ENCODE measurements at regions not wholly inside any gene's neighbourhood (a gene's known extent, or its start where the extent isn't known, plus 50 kb on each side); places are given as distances from the start of the nearest gene placed in this dataset.

- Histone ChIP-seq H3K9me2 (replicated peaks; ENCODE audit: low read depth, low read length) (no peaks in the 10 kb centered on the region), H3K9ac (ENCODE audit: low read depth, low read length, poor library complexity, severe bottlenecking) (no peak overlapping the region), H3K9me3 (ENCODE audit: insufficient read depth, low read depth, low read length) (no peaks in the 10 kb centered on the region), H2AFZ (ENCODE audit: low read length) (no peak overlapping the region), H3K4me1 (ENCODE audit: insufficient read depth, low read length, poor library complexity, severe bottlenecking) (no peaks in the 10 kb centered on the region), H3K4me2 (ENCODE audit: low read depth, low read length, poor library complexity, severe bottlenecking) (no peak overlapping the region), H3K79me2 (ENCODE audit: insufficient read depth, low read length) (no peaks in the 10 kb centered on the region), H3K27me3 (ENCODE audit: insufficient read depth, low read length, poor library complexity, severe bottlenecking) (no peaks in the 10 kb centered on the region), H3F3A (ENCODE audit: low read depth) (no peaks in the 10 kb centered on the region), H3K4me3 (ENCODE audit: low read length, poor library complexity, severe bottlenecking) (no peak overlapping the region), H4K20me1 (ENCODE audit: insufficient read depth, low read length, poor library complexity, severe bottlenecking) (no peaks in the 10 kb centered on the region), H3K36me3 (ENCODE audit: insufficient read depth, low read length) (no peaks in the 10 kb centered on the region)
- TF ChIP-seq CTCF (conservative IDR thresholded peaks at IDR 0.05; ENCODE audit: low read length) = no peak
- no peak for TF ChIP-seq EZH2phosphoT487 (IDR thresholded peaks at IDR 0.05; ENCODE audit: borderline replicate concordance)
These were observed 708.3 kb downstream of the HDGFL1 start for GRCh38 chr6:23277521-23278179.

GRCh38 chr6:23278180-23278532, 708.8 kb downstream of the HDGFL1 start:
- Histone ChIP-seq H3K9ac (ENCODE audit: low read depth, low read length, poor library complexity, severe bottlenecking) (no peak overlapping the region), H3K4me1 (ENCODE audit: insufficient read depth, low read length, poor library complexity, severe bottlenecking) (no peaks in the 10 kb centered on the region), H3K79me2 (ENCODE audit: insufficient read depth, low read length) (no peaks in the 10 kb centered on the region), H3K36me3 (ENCODE audit: insufficient read depth, low read length) (no peaks in the 10 kb centered on the region), H3F3A (ENCODE audit: low read depth) (no peaks in the 10 kb centered on the region), H3K27me3 (ENCODE audit: insufficient read depth, low read length, poor library complexity, severe bottlenecking) (no peaks in the 10 kb centered on the region), H2AFZ (ENCODE audit: low read length) (no peak overlapping the region), H4K20me1 (ENCODE audit: insufficient read depth, low read length, poor library complexity, severe bottlenecking) (no peaks in the 10 kb centered on the region), H3K4me2 (ENCODE audit: low read depth, low read length, poor library complexity, severe bottlenecking) (no peak overlapping the region), H3K9me3 (ENCODE audit: insufficient read depth, low read depth, low read length) (no peaks in the 10 kb centered on the region), H3K9me2 (replicated peaks; ENCODE audit: low read depth, low read length) (no peaks in the 10 kb centered on the region), H3K4me3 (ENCODE audit: low read length, poor library complexity, severe bottlenecking) (no peak overlapping the region)
- TF ChIP-seq CTCF (conservative IDR thresholded peaks at IDR 0.05; ENCODE audit: low read length) (no peak), EZH2phosphoT487 (IDR thresholded peaks at IDR 0.05; ENCODE audit: borderline replicate concordance) (no peak)

GRCh38 chr6:23280437-23280836, 711.1 kb downstream of the HDGFL1 start:
- Histone ChIP-seq H3K9ac (ENCODE audit: low read depth, low read length, poor library complexity, severe bottlenecking) (no peak overlapping the region), H3K36me3 (ENCODE audit: insufficient read depth, low read length) (no peaks in the 10 kb centered on the region), H3K79me2 (ENCODE audit: insufficient read depth, low read length) (no peaks in the 10 kb centered on the region), H3K9me3 (ENCODE audit: insufficient read depth, low read depth, low read length) (no peaks in the 10 kb centered on the region), H2AFZ (ENCODE audit: low read length) (no peak overlapping the region), H3K4me3 (ENCODE audit: low read length, poor library complexity, severe bottlenecking) (no peak overlapping the region), H3K4me2 (ENCODE audit: low read depth, low read length, poor library complexity, severe bottlenecking) (no peak overlapping the region), H3F3A (ENCODE audit: low read depth) (no peaks in the 10 kb centered on the region), H3K9me2 (replicated peaks; ENCODE audit: low read depth, low read length) (no peaks in the 10 kb centered on the region), H3K27me3 (ENCODE audit: insufficient read depth, low read length, poor library complexity, severe bottlenecking) (no peaks in the 10 kb centered on the region), H4K20me1 (ENCODE audit: insufficient read depth, low read length, poor library complexity, severe bottlenecking) (no peaks in the 10 kb centered on the region), H3K4me1 (ENCODE audit: insufficient read depth, low read length, poor library complexity, severe bottlenecking) (no peaks in the 10 kb centered on the region)
- TF ChIP-seq CTCF (conservative IDR thresholded peaks at IDR 0.05; ENCODE audit: low read length) (no peak), EZH2phosphoT487 (IDR thresholded peaks at IDR 0.05; ENCODE audit: borderline replicate concordance) (no peak)

Data from Loucy (cell line).